ENCODE measurements at regions not wholly inside any gene's neighbourhood (a gene's known extent, or its start where the extent isn't known, plus 50 kb on each side); places are given as distances from the start of the nearest gene placed in this dataset.

DNA sequence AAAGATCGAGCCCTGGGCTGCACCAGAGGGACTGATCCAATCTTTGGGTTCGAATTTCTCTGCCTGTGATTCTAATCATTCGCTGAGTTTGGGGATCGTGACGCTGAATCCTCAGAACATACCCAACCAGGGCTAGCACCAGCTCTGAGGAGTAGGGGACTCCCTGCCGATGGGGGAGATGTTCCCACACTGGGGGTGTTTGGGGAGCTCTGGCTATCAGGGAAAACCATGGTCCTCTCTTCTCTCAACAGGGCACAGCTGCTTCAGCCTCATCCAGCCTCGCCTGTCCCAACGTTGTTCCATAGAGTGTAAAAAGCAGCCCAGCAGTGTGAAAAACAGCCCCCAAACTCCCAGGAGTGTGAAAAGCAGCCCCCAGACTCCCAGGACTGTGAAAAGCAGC, 136.6 kb downstream of the ANKRD60 start:
- DNase-seq (ENCODE audit: low read depth) = no peak

DNA sequence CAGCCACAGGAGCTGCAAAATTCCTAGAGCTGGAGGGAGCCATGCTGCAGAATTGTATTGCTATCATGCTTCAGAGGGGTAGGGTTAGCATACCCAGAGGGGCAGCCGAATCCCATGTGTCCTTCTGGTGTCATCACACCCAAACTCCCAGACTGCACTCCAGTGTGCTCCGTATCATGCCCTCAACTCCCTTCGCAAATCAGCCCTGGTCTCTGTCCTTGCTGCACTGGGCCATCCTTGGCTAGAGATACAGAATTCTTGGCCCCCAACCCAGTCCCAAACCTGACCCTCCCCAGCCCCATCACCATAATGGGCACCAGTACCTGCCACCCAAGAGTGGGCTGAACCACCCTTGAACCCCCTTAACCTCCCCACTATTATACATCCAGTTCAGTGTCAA, 138.3 kb downstream of the ANKRD60 start:
- DNase-seq (ENCODE audit: low read depth) = no peak

DNA sequence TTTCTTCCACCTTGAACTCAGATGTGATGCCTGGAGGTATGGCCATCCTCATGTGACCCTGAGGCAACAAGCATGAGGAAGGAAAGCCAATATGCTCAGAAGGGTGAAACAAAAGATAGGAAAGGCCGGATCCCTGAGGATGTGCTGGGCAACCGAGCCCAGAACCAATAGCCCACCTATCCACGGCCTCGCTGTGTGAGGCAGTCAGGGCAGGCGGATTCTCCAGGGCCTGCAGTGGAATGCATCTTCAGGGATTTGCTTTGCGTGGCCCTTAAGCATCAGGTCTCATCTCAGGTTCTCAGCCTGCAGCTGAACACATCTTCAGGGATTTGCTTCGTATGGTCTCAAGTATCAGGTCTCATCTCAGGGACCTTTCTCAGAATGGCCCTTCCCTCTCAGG, 139.8 kb downstream of the ANKRD60 start:
- DNase-seq (ENCODE audit: low read depth) = no peak

DNA sequence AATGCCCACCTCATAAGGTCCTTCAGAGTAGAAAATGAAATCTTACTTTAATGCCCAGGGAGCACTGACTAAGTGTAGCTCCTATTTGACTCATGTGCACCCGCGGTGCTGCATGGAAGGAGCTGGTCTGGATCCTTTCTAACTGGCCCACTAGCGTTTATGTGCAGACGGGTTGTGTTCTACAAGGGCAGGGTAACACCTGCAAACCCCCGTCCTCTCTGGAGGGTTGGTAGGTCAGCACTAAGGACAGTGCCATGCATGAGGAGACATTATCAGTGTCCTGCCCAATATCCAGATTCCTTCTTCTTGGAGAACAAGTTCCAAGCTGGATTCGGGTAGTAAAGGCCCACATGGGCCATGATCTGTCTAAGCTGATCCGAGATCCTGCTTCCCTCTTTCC, 140.3 kb downstream of the ANKRD60 start:
- no peak for DNase-seq (ENCODE audit: low read depth)

DNA sequence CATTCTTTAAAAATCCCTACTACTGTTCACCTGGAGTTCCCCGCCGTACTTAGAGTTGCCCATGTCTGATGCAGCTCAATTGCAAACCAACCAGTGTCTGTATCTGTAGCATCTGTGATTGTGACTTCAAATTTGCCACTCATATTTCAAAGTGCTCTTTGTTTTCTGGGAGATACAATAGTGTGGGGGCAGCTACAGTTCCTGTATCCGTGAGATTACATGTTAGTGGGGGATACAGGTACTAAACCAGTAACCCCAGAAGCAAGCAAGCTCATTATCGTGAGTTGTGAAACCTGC, 140.9 kb downstream of the ANKRD60 start:
- no peak for DNase-seq (ENCODE audit: low read depth)

GRCh38 chr20:58086763-58087561, 141.5 kb downstream of the ANKRD60 start:
- DNase-seq (ENCODE audit: low read depth) = no peak

DNA sequence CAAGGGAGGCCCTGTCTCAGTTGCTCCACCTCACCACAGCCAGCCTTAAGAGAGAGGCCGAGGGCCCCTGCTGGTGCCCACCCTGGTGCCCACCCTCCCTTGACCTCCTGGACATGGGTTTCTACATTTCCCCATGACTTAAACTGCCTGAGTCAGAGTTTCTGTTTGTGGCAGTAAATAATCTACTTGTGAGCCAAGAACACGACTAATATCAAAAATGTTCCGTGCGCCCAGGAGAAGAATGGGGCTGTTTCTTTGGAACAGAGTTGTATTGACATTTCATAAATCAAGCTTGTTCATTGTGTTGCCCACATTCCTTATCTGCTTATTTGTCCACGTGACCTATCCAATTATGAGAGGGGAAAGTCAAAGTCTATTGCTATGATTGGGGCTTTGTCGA, 143.5 kb downstream of the ANKRD60 start:
- no peak for DNase-seq (ENCODE audit: low read depth)

DNA sequence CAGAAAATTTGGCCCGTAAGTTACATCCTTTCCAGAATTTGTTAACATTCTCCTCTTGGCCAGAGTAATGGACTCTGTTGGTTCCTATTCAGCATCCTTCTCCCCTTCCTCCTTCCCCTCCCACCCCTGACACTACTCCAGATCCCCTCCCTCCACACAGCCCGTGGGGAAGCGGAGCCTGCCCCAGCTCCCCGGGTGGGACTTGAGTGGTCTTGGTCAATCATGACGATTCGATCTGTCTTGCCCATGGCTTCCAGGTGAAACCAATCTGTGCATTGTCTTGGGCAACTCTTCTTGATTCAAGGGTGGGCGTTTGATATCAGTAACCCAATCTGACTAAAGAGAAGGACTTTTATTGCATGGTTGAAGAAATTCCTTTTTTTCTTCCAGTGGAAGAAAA, 143.9 kb downstream of the ANKRD60 start:
- no peak for DNase-seq (ENCODE audit: low read depth)

- DNase-seq (ENCODE audit: low read depth) = peak; percentile 75
Measured at GRCh38 chr20:58081846-58082245, 146.6 kb downstream of the ANKRD60 start.

DNA sequence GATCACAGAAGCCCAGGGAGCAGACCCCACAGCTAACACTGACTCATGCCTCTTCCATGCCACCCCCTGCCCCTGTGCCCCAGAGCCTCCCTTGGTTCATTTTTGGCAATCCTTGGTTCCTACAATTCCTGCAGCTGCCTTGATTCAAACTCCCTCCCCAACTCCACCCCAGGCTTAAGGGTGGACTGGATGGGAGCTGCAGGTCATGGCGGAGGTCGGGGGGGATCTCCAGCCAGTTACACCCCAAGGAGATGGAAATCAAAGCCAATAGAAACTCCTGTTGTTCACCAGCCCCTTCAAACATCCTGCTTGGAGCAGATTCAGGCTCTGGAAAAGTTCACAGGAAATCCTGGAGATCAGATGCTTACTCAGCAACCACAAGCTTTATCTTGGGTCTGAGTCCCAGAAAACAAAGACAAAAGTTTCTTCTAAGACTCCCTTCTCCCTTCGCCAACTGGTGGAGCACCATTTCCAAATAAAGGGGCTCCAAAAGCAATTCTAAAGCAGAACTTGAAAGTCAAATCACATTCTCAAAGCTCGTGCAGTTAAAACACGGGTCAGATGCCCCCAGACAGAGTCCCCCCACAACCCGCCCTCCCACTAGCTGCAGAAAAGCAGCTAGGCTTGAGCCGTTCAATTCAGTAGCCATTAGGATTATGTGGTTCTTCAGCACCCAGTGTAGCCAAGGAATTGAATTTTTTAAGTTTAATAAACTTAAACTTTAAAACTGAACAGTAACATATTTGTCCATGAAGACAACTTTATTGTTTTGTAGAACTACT, 149.5 kb downstream of the ANKRD60 start:
- peak; percentile 40 for DNase-seq (ENCODE audit: low read depth)

DNA sequence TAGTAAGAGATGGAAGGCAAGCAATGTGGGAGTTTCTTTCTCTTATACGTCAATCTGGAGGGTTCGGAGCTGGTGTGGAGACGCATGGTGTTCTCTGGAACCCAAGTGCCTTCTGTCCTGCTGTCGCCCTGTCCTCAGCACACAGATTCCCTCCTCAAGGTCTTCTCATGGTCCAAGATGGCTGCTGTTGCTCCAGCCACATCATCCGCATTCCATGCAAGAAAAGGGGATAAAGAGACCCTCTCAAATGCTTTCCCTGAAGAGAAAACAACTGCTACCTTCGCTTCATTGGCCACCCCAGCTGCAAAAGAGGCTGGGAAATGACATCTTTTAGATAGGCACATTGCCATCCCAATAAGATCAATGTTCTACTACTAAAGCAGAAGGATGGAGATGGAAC, 151.2 kb downstream of the ANKRD60 start:
- no peak for DNase-seq (ENCODE audit: low read depth)

GRCh38 chr20:58076405-58076804, 152.0 kb downstream of the ANKRD60 start:
- DNase-seq (ENCODE audit: low read depth) = no peak

DNA sequence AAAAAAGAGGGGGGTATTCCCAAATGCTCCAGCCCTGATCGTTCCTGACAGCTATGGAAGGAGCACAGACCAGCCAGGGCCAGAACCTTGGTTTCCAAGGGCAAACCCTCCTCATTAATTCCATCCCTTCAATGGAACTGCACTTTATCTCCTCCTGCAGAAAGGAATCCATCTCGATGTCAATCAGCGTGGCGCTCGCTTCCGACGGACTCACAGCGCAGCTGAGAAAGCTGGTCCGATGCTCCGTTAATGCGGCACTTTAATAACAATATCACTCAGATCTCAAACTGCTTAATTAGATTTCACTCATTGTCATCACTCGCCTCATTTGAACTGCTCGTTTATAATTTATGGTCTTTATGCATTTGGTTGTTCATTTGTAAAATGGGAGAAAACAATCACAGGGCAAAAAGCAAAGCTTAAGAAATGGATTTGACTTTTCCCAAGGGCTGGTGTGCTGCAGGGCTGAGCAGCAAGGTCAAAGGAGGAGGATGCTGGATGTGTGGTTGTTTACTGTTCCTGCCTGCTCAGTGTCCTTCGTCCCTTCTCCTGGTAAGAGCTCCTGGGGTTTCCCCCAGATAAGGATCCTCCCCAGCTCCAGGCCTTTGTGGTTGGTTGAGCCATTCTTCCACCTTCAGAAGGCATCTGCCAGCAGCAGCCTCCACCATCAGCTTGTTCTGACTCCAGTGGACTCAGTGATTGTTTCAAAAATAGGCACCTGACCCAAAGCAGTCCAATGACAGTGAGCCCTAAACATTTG, 152.7 kb downstream of the ANKRD60 start:
- DNase-seq (ENCODE audit: low read depth) = no peak

GRCh38 chr20:58073945-58074856, 154.3 kb downstream of the ANKRD60 start:
- DNase-seq (ENCODE audit: low read depth) = no peak

DNA sequence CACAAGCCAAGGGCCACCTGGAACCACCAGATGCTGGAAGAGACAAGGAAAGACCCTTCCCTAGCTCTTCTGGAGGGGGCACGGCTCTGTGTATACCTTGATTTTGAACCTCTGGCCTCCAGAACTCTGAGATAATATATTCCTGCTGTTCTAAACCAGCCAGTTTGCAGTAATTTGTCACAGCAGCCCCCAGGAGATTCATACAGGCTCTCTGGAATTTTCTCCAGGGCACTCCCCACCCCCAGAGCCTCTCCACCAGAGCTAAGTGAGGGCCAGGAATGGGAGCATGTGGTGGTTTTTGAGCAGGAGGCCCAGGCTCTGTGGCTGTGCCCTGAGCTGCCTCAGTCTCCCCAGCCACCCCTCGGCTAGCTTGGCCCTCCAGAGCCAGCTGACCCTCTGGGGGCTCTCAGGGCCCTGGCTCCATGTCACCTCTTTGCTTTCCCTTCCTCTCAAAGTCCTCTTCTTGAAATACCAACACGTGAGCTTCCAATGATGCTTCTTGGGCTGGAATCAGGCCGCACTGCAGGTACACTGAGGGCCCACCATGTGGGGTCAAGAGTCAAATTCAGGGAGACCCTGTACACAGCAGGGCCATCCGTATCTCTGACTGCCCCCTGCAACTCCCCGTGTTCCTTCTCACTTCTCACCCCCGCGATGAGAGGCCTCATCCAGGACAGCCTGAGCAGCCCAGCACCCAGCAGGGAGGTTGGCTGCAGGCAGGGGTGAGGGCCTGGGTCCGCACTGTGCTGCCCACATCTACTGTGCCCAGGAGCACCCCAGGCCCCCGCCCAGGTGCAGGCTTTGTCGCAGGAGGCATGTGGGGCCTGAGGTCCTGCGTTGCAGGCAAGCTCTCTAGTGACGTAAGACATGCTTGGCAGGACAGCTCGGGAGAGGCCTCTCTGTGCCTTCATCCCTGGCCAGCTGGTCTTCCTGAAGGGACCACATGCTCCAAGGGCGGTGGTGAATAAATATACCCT, 155.5 kb downstream of the ANKRD60 start:
- no peak for DNase-seq (ENCODE audit: low read depth)

DNA sequence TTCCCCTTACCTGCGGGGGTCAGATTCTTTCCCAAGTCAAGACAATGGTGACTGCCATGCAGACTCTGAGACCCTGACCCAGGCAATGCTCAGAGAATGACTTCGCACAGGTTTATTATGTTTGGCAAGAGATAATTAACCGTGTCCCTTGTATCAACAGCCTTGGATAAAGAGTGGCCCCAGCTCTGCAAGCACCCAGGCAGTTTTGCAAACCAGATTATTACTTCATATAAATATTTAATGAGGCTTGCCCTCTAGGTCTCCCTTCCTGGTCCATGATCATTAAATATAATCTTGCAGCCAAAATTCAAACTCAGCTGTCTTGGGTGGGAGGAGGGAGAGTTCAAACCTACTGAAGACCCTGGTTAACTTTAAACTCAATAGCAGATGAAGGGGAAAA, 156.5 kb downstream of the ANKRD60 start:
- DNase-seq (ENCODE audit: low read depth) = no peak

GRCh38 chr20:58071298-58071697, 157.2 kb downstream of the ANKRD60 start:
- DNase-seq (ENCODE audit: low read depth) = no peak

- DNase-seq (ENCODE audit: low read depth) = no peak
Measured at GRCh38 chr20:58070664-58071196, 157.7 kb downstream of the ANKRD60 start.

DNA sequence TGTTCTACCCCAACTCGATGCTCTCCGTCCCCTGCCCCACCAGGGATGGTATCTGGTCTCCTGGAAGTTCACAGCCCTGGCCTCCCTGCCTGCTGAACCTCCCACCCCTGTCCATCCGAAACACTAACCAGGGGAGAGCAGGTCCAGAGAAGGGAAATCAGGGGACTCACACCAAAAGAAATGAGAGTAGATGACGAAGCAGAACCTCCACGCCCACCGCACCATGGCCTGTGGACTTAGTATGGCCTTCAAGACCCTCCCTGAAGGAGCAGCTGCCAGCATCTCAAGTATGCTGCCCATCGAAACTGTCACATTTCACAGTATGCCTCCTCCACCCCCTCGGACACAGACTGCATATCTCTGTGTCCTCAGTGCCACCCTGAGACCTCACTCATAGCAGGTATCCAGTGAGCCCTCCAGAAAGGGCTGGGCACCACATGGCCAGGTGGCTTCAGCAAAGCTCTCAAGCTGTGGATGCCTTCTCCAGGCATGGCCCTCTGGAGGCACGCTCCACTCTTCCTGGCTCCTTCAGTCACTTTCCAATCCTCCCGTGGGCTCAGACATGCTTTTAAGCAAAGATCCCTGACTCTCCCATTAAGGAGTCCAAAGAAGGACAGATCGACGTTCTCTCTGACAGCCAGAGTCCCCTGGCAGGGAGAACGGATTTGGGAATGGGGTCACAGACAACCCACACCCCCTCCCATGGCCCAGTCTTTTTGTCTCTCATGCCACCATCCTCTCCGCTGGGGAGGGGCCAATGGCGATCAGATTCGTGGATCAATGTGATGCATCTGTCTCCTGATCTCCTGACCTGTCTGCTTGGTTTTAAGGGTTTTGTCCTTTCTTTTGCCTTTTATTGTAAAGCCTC, 158.4 kb downstream of the ANKRD60 start:
- DNase-seq (ENCODE audit: low read depth) = no peak
